NCI-H2107 treated with DMSO at 0.1 percent for 48 hours (cell line): ENCODE measurements at regions not wholly inside any gene's neighbourhood (a gene's known extent, or its start where the extent isn't known, plus 50 kb on each side); places are given as distances from the start of the nearest gene placed in this dataset.

Source experiments
- DNase-seq: peaks from one replicate; lab custom pipeline; 2025; ENCODE audit not compliant: unreplicated experiment; lab: John Stamatoyannopoulos, UW

- no peak for DNase-seq
Observed at GRCh38 chr3:167895684-167896083, 160.2 kb downstream of the SERPINI1 start.

- no peak for DNase-seq
Observed at GRCh38 chr3:167895178-167895577, 159.7 kb downstream of the SERPINI1 start.

- no peak for DNase-seq
Observed at GRCh38 chr3:167892205-167892604, 156.7 kb downstream of the SERPINI1 start.

GRCh38 chr3:167887096-167887495 is 151.6 kb downstream of the SERPINI1 start:
- no peak for DNase-seq

- no peak for DNase-seq
Observed at GRCh38 chr3:167886690-167887089, 151.2 kb downstream of the SERPINI1 start.

GRCh38 chr3:167885277-167885676 is 149.8 kb downstream of the SERPINI1 start:
- DNase-seq: no peak

GRCh38 chr3:167884481-167884880 is 149.0 kb downstream of the SERPINI1 start:
- no peak for DNase-seq

- DNase-seq: no peak
Observed at GRCh38 chr3:167883452-167883851, 147.9 kb downstream of the SERPINI1 start.

GRCh38 chr3:167882057-167882667 is 146.6 kb downstream of the SERPINI1 start:
- DNase-seq: peak; percentile 85

GRCh38 chr3:167880183-167880582 is 144.7 kb downstream of the SERPINI1 start:
- DNase-seq: no peak

- no peak for DNase-seq
Observed at GRCh38 chr3:167876620-167877281, 141.2 kb downstream of the SERPINI1 start.
